Endothelial cell of umbilical vein (primary cell): ENCODE measurements at regions not wholly inside any gene's neighbourhood (a gene's known extent, or its start where the extent isn't known, plus 50 kb on each side); places are given as distances from the start of the nearest gene placed in this dataset.

Experiments
- EZH2 ChIP-seq: IDR thresholded peaks from 2 replicates; pipeline ENCODE4 v1.6.1; 2012; ENCODE audit warnings: borderline replicate concordance, low read depth, mild to moderate bottlenecking, moderate library complexity, low read length, inconsistent platforms; ENCODE audit not compliant: severe bottlenecking
- GATA2 ChIP-seq: IDR thresholded peaks from 2 replicates; pipeline ENCODE4 v1.7.0; 2011; ENCODE audit warnings: low read depth, mild to moderate bottlenecking, moderate library complexity, mixed read lengths, low read length; ENCODE audit not compliant: insufficient read length, insufficient read depth
- POLR2A ChIP-seq: IDR thresholded peaks from 2 replicates; pipeline ENCODE4 v1.6.1; 2012; ENCODE audit warnings: low read depth, mild to moderate bottlenecking, control low read depth, low read length
- POLR2AphosphoS5 ChIP-seq: IDR thresholded peaks from 2 replicates; pipeline ENCODE4 v1.6.1; 2012; ENCODE audit warnings: low read depth, mild to moderate bottlenecking, control low read depth, low read length, moderate library complexity; ENCODE audit not compliant: insufficient read depth
- TF ChIP-seq, protein P1 (sequence below), 2 donors: IDR thresholded peaks; 1 replicate in 1 of 2; 2 replicates in 1 of 2; pipeline ENCODE4 v1.5.1; 2011; ENCODE audit warnings: low read length in 2 of 2, mild to moderate bottlenecking in 2 of 2, moderate library complexity in 2 of 2, control low read depth in 1 of 2, inconsistent platforms in 1 of 2, low read depth in 1 of 2; ENCODE audit not compliant: insufficient read depth in 1 of 2; ENCODE audit errors: extremely low read depth in 1 of 2
- TF ChIP-seq, protein P2 (sequence below): IDR thresholded peaks from 2 replicates; pipeline ENCODE4 v1.6.1; 2011; ENCODE audit not compliant: insufficient read depth, insufficient read length

DNA sequence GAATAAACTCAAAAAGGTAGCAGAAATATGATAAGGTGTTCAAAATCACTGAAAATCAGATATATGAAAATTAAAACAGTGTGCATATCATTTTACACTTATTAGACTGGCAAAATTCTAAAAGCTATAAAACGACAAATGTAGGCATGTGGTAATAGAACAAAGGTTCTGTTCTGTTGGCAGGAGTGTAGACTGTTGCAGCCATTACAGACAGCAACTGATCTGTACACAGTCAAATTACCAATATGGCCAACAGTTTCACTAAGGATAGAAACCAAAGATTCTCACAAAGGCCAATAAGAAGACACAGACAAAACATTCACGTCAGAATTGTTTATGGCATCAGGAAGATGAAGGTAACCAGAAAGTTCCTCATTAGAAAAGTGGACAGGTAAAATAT lies 112.8 kb upstream of the PLS3 start:
- TF ChIP-seq EZH2 (no peak), POLR2A (no peak), POLR2AphosphoS5 (no peak), GATA2 (no peak)
- TF ChIP-seq, protein P1, sequence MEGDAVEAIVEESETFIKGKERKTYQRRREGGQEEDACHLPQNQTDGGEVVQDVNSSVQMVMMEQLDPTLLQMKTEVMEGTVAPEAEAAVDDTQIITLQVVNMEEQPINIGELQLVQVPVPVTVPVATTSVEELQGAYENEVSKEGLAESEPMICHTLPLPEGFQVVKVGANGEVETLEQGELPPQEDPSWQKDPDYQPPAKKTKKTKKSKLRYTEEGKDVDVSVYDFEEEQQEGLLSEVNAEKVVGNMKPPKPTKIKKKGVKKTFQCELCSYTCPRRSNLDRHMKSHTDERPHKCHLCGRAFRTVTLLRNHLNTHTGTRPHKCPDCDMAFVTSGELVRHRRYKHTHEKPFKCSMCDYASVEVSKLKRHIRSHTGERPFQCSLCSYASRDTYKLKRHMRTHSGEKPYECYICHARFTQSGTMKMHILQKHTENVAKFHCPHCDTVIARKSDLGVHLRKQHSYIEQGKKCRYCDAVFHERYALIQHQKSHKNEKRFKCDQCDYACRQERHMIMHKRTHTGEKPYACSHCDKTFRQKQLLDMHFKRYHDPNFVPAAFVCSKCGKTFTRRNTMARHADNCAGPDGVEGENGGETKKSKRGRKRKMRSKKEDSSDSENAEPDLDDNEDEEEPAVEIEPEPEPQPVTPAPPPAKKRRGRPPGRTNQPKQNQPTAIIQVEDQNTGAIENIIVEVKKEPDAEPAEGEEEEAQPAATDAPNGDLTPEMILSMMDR (IDR thresholded peaks at IDR 0.05; ENCODE audit: extremely low read depth in 1 of 2, insufficient read depth in 1 of 2, low read depth in 1 of 2, low read length in 2 of 2): no peak
- TF ChIP-seq, protein P2, sequence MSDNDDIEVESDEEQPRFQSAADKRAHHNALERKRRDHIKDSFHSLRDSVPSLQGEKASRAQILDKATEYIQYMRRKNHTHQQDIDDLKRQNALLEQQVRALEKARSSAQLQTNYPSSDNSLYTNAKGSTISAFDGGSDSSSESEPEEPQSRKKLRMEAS: no peak
